NCI-H526 treated with DMSO at 0.1 percent for 48 hours (cell line): ENCODE measurements at regions not wholly inside any gene's neighbourhood (a gene's known extent, or its start where the extent isn't known, plus 50 kb on each side); places are given as distances from the start of the nearest gene placed in this dataset.

ENCODE experiments used
- DNase-seq: peaks from one replicate; lab custom pipeline; 2025; lab: John Stamatoyannopoulos, UW

- no peak for DNase-seq
Observed at GRCh38 chr3:177813322-177813721, 616.0 kb upstream of the TBL1XR1 start.

- DNase-seq, result no peak
Observed at GRCh38 chr3:177816667-177817208, 619.5 kb upstream of the TBL1XR1 start.

GRCh38 chr3:177817751-177818150, 620.5 kb upstream of the TBL1XR1 start:
- no peak for DNase-seq

GRCh38 chr3:177818712-177819240, 621.5 kb upstream of the TBL1XR1 start:
- no peak for DNase-seq

GRCh38 chr3:177820683-177821316, 623.5 kb upstream of the TBL1XR1 start:
- no peak for DNase-seq

GRCh38 chr3:177822681-177823096, 625.4 kb upstream of the TBL1XR1 start:
- DNase-seq, result no peak

- DNase-seq, result no peak
Observed at GRCh38 chr3:177823701-177824189, 626.5 kb upstream of the TBL1XR1 start.

GRCh38 chr3:177824190-177824786, 627.0 kb upstream of the TBL1XR1 start:
- no peak for DNase-seq

GRCh38 chr3:177824841-177825240, 627.6 kb upstream of the TBL1XR1 start:
- DNase-seq, result no peak

- no peak for DNase-seq
Observed at GRCh38 chr3:177826253-177826652, 629.0 kb upstream of the TBL1XR1 start.

GRCh38 chr3:177827511-177828207, 630.4 kb upstream of the TBL1XR1 start:
- DNase-seq, result no peak

GRCh38 chr3:177828208-177828565, 630.9 kb upstream of the TBL1XR1 start:
- no peak for DNase-seq

GRCh38 chr3:177830411-177830849, 633.1 kb upstream of the TBL1XR1 start:
- DNase-seq, result no peak

- DNase-seq, result no peak
Observed at GRCh38 chr3:177831361-177831760, 634.1 kb upstream of the TBL1XR1 start.

- DNase-seq, result no peak
Observed at GRCh38 chr3:177832880-177833279, 635.6 kb upstream of the TBL1XR1 start.

GRCh38 chr3:177833332-177833731, 636.0 kb upstream of the TBL1XR1 start:
- peak; percentile 52 for DNase-seq

GRCh38 chr3:177835008-177835407, 637.7 kb upstream of the TBL1XR1 start:
- no peak for DNase-seq

GRCh38 chr3:177835917-177836316, 638.6 kb upstream of the TBL1XR1 start:
- DNase-seq, result no peak

- no peak for DNase-seq
Observed at GRCh38 chr3:177836671-177837070, 639.4 kb upstream of the TBL1XR1 start.

GRCh38 chr3:177837951-177838655, 640.8 kb upstream of the TBL1XR1 start:
- no peak for DNase-seq

GRCh38 chr3:177838766-177839350, 641.6 kb upstream of the TBL1XR1 start:
- DNase-seq, result no peak

GRCh38 chr3:177842302-177842701, 645.0 kb upstream of the TBL1XR1 start:
- no peak for DNase-seq
